Endothelial cell of umbilical vein (primary cell): ENCODE measurements at regions not wholly inside any gene's neighbourhood (a gene's known extent, or its start where the extent isn't known, plus 50 kb on each side); places are given as distances from the start of the nearest gene placed in this dataset.

Source experiments
- BruUV-seq: library from RNA; stranded (reverse); fragments of 400-500 nt; replicated peaks from 2 replicates; lab custom pipeline; 2021; lab: Mats Ljungman, UMichigan
- CTCF ChIA-PET: fragments of 300-600, 350-600 bp; sonication (Branson Sonifier 250); formaldehyde crosslinking; loops from one replicate; lab custom pipeline; 2021; ENCODE audit warnings: antibody characterized with exemption, inconsistent platforms; lab: Charles Lee
- POLR2A ChIA-PET: fragments of 300-600, 350-600 bp; sonication (Branson Sonifier 250); formaldehyde crosslinking; loops from one replicate; lab custom pipeline; 2021; ENCODE audit warnings: antibody characterized with exemption, inconsistent platforms; lab: Charles Lee
- DNase-seq: peaks from one replicate; pipeline ENCODE4 v3.0.0-alpha.2; 2011; ENCODE audit warnings: low read depth, low spot score
- FAIRE-seq: peaks from 2 replicates; lab custom pipeline; 2011; peaks lifted over from hg19 to GRCh38; lab: Jason Lieb, UNC
- H2AFZ ChIP-seq: 2 replicates; pipeline ENCODE4 v1.6.0; 2012; ENCODE audit warnings: low read depth, low read length, control low read depth, inconsistent platforms
- H3K27ac ChIP-seq: 2 replicates; pipeline ENCODE4 v1.5.1; 2011; ENCODE audit warnings: low read depth, mild to moderate bottlenecking, control low read depth, low read length, moderate library complexity; ENCODE audit not compliant: insufficient read depth
- H3K27me3 ChIP-seq, 2 experiments: 2 replicates each; pipeline versions ENCODE4 v1.6.0 to v1.6.1; 2011; ENCODE audit warnings: low read length in 2 of 2, mixed read lengths in 1 of 2; ENCODE audit not compliant: control insufficient read depth in 2 of 2, insufficient read depth in 2 of 2
- H3K36me3 ChIP-seq, 2 experiments: 2 replicates in 1 of 2; 3 replicates in 1 of 2; pipeline ENCODE4 v1.5.1; 2011; ENCODE audit warnings: low read length in 2 of 2, mild to moderate bottlenecking in 1 of 2, moderate library complexity in 1 of 2; ENCODE audit not compliant: control insufficient read depth in 2 of 2, insufficient read depth in 2 of 2; ENCODE audit errors: extremely low read depth in 1 of 2
- H3K4me1 ChIP-seq: 3 replicates; pipeline ENCODE4 v1.5.1; 2011; ENCODE audit warnings: mild to moderate bottlenecking, low read length; ENCODE audit not compliant: control insufficient read depth, insufficient read depth; ENCODE audit errors: extremely low read depth
- H3K4me2 ChIP-seq: 2 replicates; pipeline ENCODE4 v1.6.1; 2011; ENCODE audit warnings: low read length, control low read depth, mixed read lengths; ENCODE audit not compliant: insufficient read depth
- H3K4me3 ChIP-seq, 3 experiments: fragments of 200-600 bp in 1 of 3; sonication (generic), shearing (Covaris generic) in 1 of 3; replicated peaks in 1 of 3; 2 replicates each; pipeline ENCODE4 v1.5.1; 2011 to 2016; ENCODE audit warnings: control low read depth in 3 of 3, low read length in 3 of 3, mild to moderate bottlenecking in 2 of 3, inconsistent platforms in 1 of 3, low read depth in 1 of 3, moderate library complexity in 1 of 3; ENCODE audit not compliant: insufficient read depth in 1 of 3
- H3K79me2 ChIP-seq: 2 replicates; pipeline ENCODE4 v1.6.0; 2012; ENCODE audit warnings: low read length, inconsistent platforms; ENCODE audit not compliant: control insufficient read depth, insufficient read depth
- H3K9ac ChIP-seq: replicated peaks from 2 replicates; pipeline ENCODE3; 2011; ENCODE audit warnings: low read length, control low read depth; ENCODE audit not compliant: insufficient read depth; ENCODE audit errors: extremely low read depth
- H3K9me1 ChIP-seq: replicated peaks from 3 replicates; pipeline ENCODE4 v1.6.0; 2011; ENCODE audit warnings: mild to moderate bottlenecking, low read length; ENCODE audit not compliant: control insufficient read depth, insufficient read depth; ENCODE audit errors: extremely low read depth
- H3K9me3 ChIP-seq: replicated peaks from 2 replicates; pipeline ENCODE4 v1.5.1; 2012; ENCODE audit warnings: low read length, inconsistent platforms; ENCODE audit not compliant: control insufficient read depth, insufficient read depth
- H4K20me1 ChIP-seq: replicated peaks from 2 replicates; pipeline ENCODE3; 2011; ENCODE audit warnings: mild to moderate bottlenecking, low read length; ENCODE audit not compliant: control insufficient read depth, insufficient read depth; ENCODE audit errors: extremely low read depth
- CTCF ChIP-seq, 2 donors: IDR thresholded peaks; 1 replicate in 1 of 2; 2 replicates in 1 of 2; pipeline ENCODE4 v1.5.1; 2011; ENCODE audit warnings: low read length in 2 of 2, mild to moderate bottlenecking in 2 of 2, moderate library complexity in 2 of 2, control low read depth in 1 of 2, inconsistent platforms in 1 of 2, low read depth in 1 of 2; ENCODE audit not compliant: insufficient read depth in 1 of 2; ENCODE audit errors: extremely low read depth in 1 of 2
- EZH2 ChIP-seq: IDR thresholded peaks from 2 replicates; pipeline ENCODE4 v1.6.1; 2012; ENCODE audit warnings: borderline replicate concordance, low read depth, mild to moderate bottlenecking, moderate library complexity, low read length, inconsistent platforms; ENCODE audit not compliant: severe bottlenecking
- FOS ChIP-seq: IDR thresholded peaks from 2 replicates; pipeline ENCODE4 v1.6.1; 2011; ENCODE audit warnings: mild to moderate bottlenecking, low read length, moderate library complexity, borderline replicate concordance; ENCODE audit not compliant: insufficient read depth
- GATA2 ChIP-seq: IDR thresholded peaks from 2 replicates; pipeline ENCODE4 v1.7.0; 2011; ENCODE audit warnings: low read depth, mild to moderate bottlenecking, moderate library complexity, mixed read lengths, low read length; ENCODE audit not compliant: insufficient read length, insufficient read depth
- JUN ChIP-seq: IDR thresholded peaks from 2 replicates; pipeline ENCODE4 v1.6.1; 2011; ENCODE audit warnings: borderline replicate concordance, low read depth; ENCODE audit not compliant: insufficient read length, insufficient read depth
- MAX ChIP-seq: IDR thresholded peaks from 2 replicates; pipeline ENCODE4 v1.6.1; 2011; ENCODE audit not compliant: insufficient read depth, insufficient read length
- MYC ChIP-seq: IDR thresholded peaks from one replicate; pipeline ENCODE4 v1.6.1; 2011; ENCODE audit warnings: mild to moderate bottlenecking, low read depth, low read length
- POLR2A ChIP-seq: IDR thresholded peaks from 2 replicates; pipeline ENCODE4 v1.6.1; 2012; ENCODE audit warnings: low read depth, mild to moderate bottlenecking, control low read depth, low read length
- POLR2AphosphoS5 ChIP-seq: IDR thresholded peaks from 2 replicates; pipeline ENCODE4 v1.6.1; 2012; ENCODE audit warnings: low read depth, mild to moderate bottlenecking, control low read depth, low read length, moderate library complexity; ENCODE audit not compliant: insufficient read depth
- dilution Hi-C: fragments of 300-500 bp; cut with MboI; formaldehyde crosslinking; loops from one replicate; pipeline ENCODE4 v1.15.0; 2019; ENCODE audit warnings: low sequenced_read_pairs; ENCODE audit not compliant: extremely low pct_ligation_motif_present
- intact Hi-C: fragments of 100-400 bp; cut with micrococcal nuclease; formaldehyde crosslinking; loops from one replicate; pipeline ENCODE4 v1.10.0; 2022

- Histone ChIP-seq H3K9me1 (no peaks in the 10 kb centered on the region), H4K20me1 (no peaks in the 10 kb centered on the region), H3K79me2 (no peaks in the 10 kb centered on the region), H3K9ac (no peak overlapping the region), H3K4me2 (no peak overlapping the region), H3K4me3 (no peak overlapping the region), H3K4me1 (no peaks in the 10 kb centered on the region), H2AFZ (no peak overlapping the region), H3K36me3 (no peaks in the 10 kb centered on the region), H3K27ac (no peak overlapping the region), H3K27me3 (no peaks in the 10 kb centered on the region), H3K9me3 (no peaks in the 10 kb centered on the region)
- DNase-seq (no peak), FAIRE-seq (no peak)
- TF ChIP-seq POLR2A (no peak), JUN (no peak), CTCF (IDR thresholded peaks at IDR 0.05; ENCODE audit: extremely low read depth in 1 of 2, insufficient read depth in 1 of 2, low read depth in 1 of 2, low read length in 2 of 2) (no peak), MYC (no peak), MAX (no peak), GATA2 (no peak), EZH2 (no peak), POLR2AphosphoS5 (no peak), FOS (no peak)
- intact Hi-C loops (no loop called here), dilution Hi-C loops (no loop called here)
- BruUV-seq: no TSS peak
- ChIA-PET POLR2A (no interaction called here), CTCF (no interaction called here)
Measured at GRCh38 chr2:7379799-7380198, 462.6 kb downstream of the RNF144A start.
